ENCODE measurements at regions not wholly inside any gene's neighbourhood (a gene's known extent, or its start where the extent isn't known, plus 50 kb on each side); places are given as distances from the start of the nearest gene placed in this dataset.

DNA sequence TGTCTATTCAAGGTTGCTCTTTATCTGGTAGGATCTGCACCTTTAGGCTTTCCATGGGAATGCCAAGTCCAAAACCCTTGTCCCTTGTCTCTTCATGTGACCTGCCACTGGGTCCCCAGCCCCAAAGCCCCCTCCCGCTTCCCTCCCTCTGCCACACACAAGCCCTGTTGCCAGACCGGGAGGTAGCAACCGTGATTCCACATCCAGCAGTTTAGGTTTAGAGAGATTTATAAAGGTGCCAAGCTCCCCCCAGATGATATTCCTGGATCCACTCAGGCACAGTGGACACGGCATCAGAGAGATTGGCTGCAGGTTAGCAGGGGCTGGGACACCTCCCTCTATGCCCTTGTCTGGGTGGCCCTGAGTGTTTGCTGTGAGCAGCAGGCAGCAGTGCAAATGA, 504.7 kb downstream of the CCDC171 start:
- no peak for TF ChIP-seq CTCF (IDR thresholded peaks at IDR 0.05 in 2 of 3, conservative IDR thresholded peaks at IDR 0.05 in 1 of 3; ENCODE audit: borderline replicate concordance in 1 of 3, insufficient read depth in 1 of 3, low read depth in 2 of 3, low read length in 2 of 3)
- TF ChIP-seq EGR1 (IDR thresholded peaks at IDR 0.05; ENCODE audit: low read depth), result no peak
